Spinal cord (tissue), 9 donors: ENCODE measurements at regions not wholly inside any gene's neighbourhood (a gene's known extent, or its start where the extent isn't known, plus 50 kb on each side); places are given as distances from the start of the nearest gene placed in this dataset.

Source experiments
- DNase-seq, 6 donors: peaks; one replicate each; pipeline versions ENCODE4 v3.0.0 to v3.0.0-alpha.2; 2013 to 2015; ENCODE audit warnings: low spot score in 6 of 6, low read depth in 4 of 6
- H3K27ac ChIP-seq: one replicate; pipeline ENCODE4 v1.5.1; 2013; ENCODE audit warnings: low read depth, low read length, control low read depth
- H3K27me3 ChIP-seq: one replicate; pipeline ENCODE4 v1.6.1; 2013; ENCODE audit warnings: low read length; ENCODE audit not compliant: control insufficient read depth, insufficient read depth
- H3K36me3 ChIP-seq: one replicate; pipeline ENCODE4 v1.6.1; 2013; ENCODE audit warnings: low read length; ENCODE audit not compliant: control insufficient read depth, insufficient read depth
- H3K4me1 ChIP-seq: one replicate; pipeline ENCODE4 v1.6.1; 2013; ENCODE audit warnings: low read length; ENCODE audit not compliant: control insufficient read depth, insufficient read depth
- H3K4me3 ChIP-seq: one replicate; pipeline ENCODE4 v1.5.1; 2013; ENCODE audit warnings: low read depth, low read length, control low read depth
- H3K9me3 ChIP-seq: one replicate; pipeline ENCODE4 v1.6.1; 2013; ENCODE audit warnings: low read length; ENCODE audit not compliant: control insufficient read depth, insufficient read depth
- WGBS: methylation state at CpG from one replicate; pipeline ENCODE4 v1.1.5; 2013; ENCODE audit warnings: missing lambda C conversion rate; ENCODE audit not compliant: insufficient coverage; 5-methylcytosine and 5-hydroxymethylcytosine counted together
- donor health status: healthy.

- no CpG with 5 or more reads among the region's 3 CpGs for WGBS
- no peaks in the 10 kb centered on the region for H3K27me3 ChIP-seq
- H3K4me3 ChIP-seq, result no peak overlapping the region
- H3K27ac ChIP-seq, result no peak overlapping the region
- peaks cover 3% of the 10 kb centered on the region for H3K36me3 ChIP-seq
- DNase-seq, result no peak
- H3K4me1 ChIP-seq, result no peaks in the 10 kb centered on the region
- H3K9me3 ChIP-seq, result peaks cover 2% of the 10 kb centered on the region
These were observed 55.1 kb upstream of the ZNF599 start for GRCh38 chr19:34828156-34828555.

DNA sequence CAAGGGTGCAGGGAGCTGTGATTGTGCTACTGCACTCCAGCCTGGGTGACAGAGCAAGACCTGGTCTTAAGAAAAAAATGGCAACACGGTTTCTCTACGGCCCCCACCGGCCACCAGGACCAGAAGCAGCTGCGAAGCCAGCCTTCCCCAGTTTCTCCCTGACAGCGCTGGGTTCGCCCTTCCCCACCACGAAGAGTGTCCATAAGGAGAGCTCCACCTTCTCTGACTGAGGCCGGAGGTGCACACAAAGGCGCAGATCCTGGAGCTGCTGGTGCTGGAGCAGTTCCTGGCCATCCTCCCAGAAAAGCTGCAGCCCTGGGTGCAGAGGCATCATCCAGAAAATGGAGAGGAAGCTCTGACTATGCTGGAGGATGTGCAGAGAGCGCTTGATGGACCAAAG is 52.2 kb upstream of the ZNF599 start:
- Histone ChIP-seq H3K36me3 (no peaks in the 10 kb centered on the region), H3K9me3 (peaks cover 2% of the 10 kb centered on the region), H3K27ac (no peak overlapping the region), H3K4me3 (no peak overlapping the region), H3K4me1 (no peaks in the 10 kb centered on the region), H3K27me3 (no peaks in the 10 kb centered on the region)
- 76% methylated on average over 10 of the region's 10 CpGs for WGBS
- no peak for DNase-seq

- H3K4me1 ChIP-seq, result no peaks in the 10 kb centered on the region
- DNase-seq, result no peak
- H3K27me3 ChIP-seq, result no peaks in the 10 kb centered on the region
- no peak overlapping the region for H3K27ac ChIP-seq
- whole genome bisulfite sequencing, result no CpG with 5 or more reads among the region's 4 CpGs
- peaks cover 2% of the 10 kb centered on the region for H3K9me3 ChIP-seq
- H3K36me3 ChIP-seq, result no peaks in the 10 kb centered on the region
- no peak overlapping the region for H3K4me3 ChIP-seq
These were observed 51.7 kb upstream of the ZNF599 start for GRCh38 chr19:34824686-34825085.
